Lower leg skin (tissue), 4 donors: ENCODE measurements at regions not wholly inside any gene's neighbourhood (a gene's known extent, or its start where the extent isn't known, plus 50 kb on each side); places are given as distances from the start of the nearest gene placed in this dataset.

ENCODE experiments used
- DNase-seq, 2 donors: peaks; one replicate each; pipeline ENCODE4 v3.0.0-alpha.2; 2019; ENCODE audit warnings: low spot score in 2 of 2
- H3K4me3 ChIP-seq: fragments of 200-600 bp; sonication (generic); 2 replicates; pipeline ENCODE4 v1.5.1; 2017; ENCODE audit warnings: mild to moderate bottlenecking, low read depth; ENCODE audit not compliant: poor library complexity, severe bottlenecking
- POLR2A ChIP-seq, 2 donors: fragments of 450-650 bp; IDR thresholded peaks; one replicate each; pipeline ENCODE4 v1.6.1; 2016 to 2017; ENCODE audit warnings: antibody characterized with exemption in 2 of 2, mild to moderate bottlenecking in 1 of 2, moderate library complexity in 1 of 2
- WGBS, 2 donors: methylation state at CpG; one replicate each; pipeline ENCODE4 v1.1.5; 2018; 5-methylcytosine and 5-hydroxymethylcytosine counted together
- intact Hi-C: fragments of 100-400 bp; cut with DNase I; formaldehyde crosslinking; loops from one replicate; pipeline ENCODE4 v1.15.0; 2023; ENCODE audit warnings: low total_unique reads
- TF ChIP-seq, protein P1 (sequence below), 3 donors: fragments of 450-650 bp; IDR thresholded peaks; one replicate each; pipeline ENCODE4 v1.5.1; 2016; ENCODE audit warnings: antibody characterized with exemption in 3 of 3, mild to moderate bottlenecking in 3 of 3, moderate library complexity in 2 of 3

DNA sequence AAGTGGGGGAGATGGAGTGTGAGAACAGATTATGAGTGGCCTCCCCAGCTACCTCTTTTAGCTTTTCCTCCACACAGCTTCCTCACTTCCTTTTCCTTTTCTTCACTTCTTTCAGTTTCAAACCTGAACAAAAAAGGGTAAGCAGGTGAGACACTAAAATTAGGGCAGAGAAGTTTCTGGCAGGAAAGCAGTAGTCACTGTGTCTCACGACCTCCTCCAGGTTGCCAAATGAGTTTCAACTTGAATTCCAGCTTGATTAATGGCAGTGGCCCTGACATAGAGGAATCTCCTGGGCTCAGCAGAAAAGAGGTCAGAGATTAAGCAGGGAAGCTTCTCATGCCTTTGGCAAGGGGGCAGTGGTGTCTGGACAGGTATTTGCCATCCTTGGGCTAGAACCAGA lies 63.7 kb upstream of the SPINK5 start:
- 29 to 41% methylated on average over 1 of the region's 1 CpG for WGBS, 2 donors
- no peak for DNase-seq
- intact Hi-C loops, result no loop called here
- TF ChIP-seq POLR2A (IDR thresholded peaks at IDR 0.05), result no peak
- TF ChIP-seq, protein P1, sequence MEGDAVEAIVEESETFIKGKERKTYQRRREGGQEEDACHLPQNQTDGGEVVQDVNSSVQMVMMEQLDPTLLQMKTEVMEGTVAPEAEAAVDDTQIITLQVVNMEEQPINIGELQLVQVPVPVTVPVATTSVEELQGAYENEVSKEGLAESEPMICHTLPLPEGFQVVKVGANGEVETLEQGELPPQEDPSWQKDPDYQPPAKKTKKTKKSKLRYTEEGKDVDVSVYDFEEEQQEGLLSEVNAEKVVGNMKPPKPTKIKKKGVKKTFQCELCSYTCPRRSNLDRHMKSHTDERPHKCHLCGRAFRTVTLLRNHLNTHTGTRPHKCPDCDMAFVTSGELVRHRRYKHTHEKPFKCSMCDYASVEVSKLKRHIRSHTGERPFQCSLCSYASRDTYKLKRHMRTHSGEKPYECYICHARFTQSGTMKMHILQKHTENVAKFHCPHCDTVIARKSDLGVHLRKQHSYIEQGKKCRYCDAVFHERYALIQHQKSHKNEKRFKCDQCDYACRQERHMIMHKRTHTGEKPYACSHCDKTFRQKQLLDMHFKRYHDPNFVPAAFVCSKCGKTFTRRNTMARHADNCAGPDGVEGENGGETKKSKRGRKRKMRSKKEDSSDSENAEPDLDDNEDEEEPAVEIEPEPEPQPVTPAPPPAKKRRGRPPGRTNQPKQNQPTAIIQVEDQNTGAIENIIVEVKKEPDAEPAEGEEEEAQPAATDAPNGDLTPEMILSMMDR (IDR thresholded peaks at IDR 0.05), result no peak
- H3K4me3 ChIP-seq, result no peak overlapping the region

DNA sequence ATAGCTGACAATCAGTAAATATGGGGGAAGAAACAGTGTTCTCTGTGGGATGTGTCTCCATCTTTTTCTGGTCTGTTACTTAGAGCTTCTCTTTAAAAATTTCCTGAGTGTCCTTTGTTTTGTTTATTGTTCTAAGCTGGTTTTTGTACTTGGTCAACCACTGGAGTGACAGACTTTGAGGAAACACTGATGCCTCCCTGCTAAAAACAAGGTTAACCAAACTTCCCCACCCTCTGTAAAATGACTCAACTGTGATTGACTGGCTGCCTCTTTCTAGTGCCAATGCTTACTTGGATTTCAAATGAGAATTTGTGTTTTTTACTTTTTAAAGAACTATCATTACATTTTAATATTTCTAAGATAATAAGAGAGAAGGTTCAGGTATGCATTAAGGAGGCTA lies 65.1 kb upstream of the SPINK5 start:
- H3K4me3 ChIP-seq, result no peak overlapping the region
- TF ChIP-seq, protein P1 (IDR thresholded peaks at IDR 0.05), result no peak
- no peak for TF ChIP-seq POLR2A (IDR thresholded peaks at IDR 0.05)
- intact Hi-C loops, result no loop called here
- DNase-seq, result no peak

DNA sequence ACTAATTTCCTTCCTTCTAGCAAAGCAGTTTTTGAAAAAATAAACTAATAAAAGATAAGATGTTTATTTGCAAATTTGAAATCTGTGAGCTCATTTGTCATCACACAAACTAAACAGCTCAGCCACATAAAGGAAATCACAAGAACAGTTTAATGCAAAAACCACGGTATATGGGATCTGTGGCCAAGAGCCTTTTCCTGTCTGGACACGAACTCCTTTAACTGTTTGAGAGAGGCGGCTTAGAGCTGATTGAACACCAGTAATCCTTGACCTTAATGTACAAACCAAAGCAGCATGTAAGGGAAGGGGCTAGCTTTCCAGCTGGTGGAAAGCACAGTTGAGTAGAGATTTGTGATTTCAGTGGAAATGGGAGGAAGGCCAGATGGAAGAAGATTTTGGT lies 66.3 kb upstream of the SPINK5 start:
- no peak for DNase-seq
- 34 to 40% methylated on average over 3 of the region's 3 CpGs for WGBS, 2 donors

DNA sequence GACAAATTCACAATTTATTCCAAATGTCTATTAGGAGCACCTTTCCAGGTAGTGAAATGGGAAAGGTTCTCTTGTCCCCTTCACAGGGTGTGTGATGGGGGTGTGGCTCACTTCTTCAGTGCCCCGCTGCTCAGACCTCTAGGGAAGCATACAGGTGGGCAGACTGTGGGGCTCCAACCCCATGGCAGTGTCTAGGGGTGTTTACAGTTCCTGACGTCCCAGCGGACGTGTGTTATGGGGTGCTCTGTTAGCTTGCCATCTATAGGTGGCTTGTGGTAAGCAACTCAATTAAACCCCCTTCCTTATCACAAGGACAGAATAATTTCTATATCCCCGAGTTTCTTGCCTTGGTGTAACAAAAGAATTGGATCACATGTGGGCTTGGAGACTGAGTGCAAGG lies 67.4 kb upstream of the SPINK5 start:
- no peak overlapping the region for H3K4me3 ChIP-seq
- TF ChIP-seq, protein P1 (IDR thresholded peaks at IDR 0.05), result no peak
- no peak for TF ChIP-seq POLR2A (IDR thresholded peaks at IDR 0.05)
- intact Hi-C loops, result no loop called here
- WGBS, 2 donors, result 78 to 79% methylated on average over 5 of the region's 5 CpGs
- DNase-seq, result no peak

More for the DNA sequence above, 66.3 kb upstream of the SPINK5 start:
- intact Hi-C loops, result no loop called here
- no peak overlapping the region for H3K4me3 ChIP-seq
- TF ChIP-seq POLR2A (IDR thresholded peaks at IDR 0.05), result no peak
- TF ChIP-seq, protein P1 (IDR thresholded peaks at IDR 0.05), result no peak

DNA sequence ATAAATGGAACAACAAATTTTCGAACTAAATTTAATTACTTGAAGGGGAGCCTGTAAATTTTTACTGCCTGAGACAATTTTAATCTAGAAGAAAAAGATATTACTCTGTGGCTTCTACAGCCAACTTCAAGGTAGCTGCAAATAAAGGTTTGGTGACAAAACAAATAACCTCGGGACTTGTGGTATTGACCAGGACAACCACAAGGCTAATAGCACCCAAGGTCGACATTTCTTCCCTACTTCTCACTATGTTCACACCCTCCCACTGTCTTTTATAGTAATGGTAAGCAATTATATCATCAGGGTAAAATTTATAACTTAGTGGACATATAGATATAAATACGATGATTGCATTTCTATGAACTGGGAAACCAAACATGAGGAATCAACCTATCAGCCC lies 67.9 kb upstream of the SPINK5 start:
- 78 to 80% methylated on average over 4 of the region's 4 CpGs for WGBS, 2 donors
- intact Hi-C loops, result no loop called here
- no peak for TF ChIP-seq POLR2A (IDR thresholded peaks at IDR 0.05)
- TF ChIP-seq, protein P1 (IDR thresholded peaks at IDR 0.05), result no peak
- DNase-seq, result no peak
- no peak overlapping the region for H3K4me3 ChIP-seq

DNA sequence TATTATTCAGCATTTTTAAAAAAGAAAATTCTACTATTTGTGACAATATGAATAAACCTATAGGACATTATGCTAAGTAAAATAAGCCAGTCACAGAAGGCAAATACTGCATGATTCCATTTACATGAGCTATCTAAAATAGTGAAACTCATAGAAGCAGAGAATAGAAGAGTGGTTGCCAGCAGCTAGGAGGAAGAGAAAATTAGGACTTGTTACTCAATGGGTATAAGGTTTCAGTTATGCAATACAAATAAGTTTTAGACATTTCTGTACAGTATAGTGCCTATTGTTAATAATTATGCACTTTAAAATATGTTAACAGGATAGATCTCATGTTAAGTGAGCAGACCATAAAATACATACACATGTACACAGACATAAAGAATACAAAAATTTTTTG lies 73.8 kb upstream of the SPINK5 start:
- TF ChIP-seq, protein P1 (IDR thresholded peaks at IDR 0.05), result no peak
- no peak for TF ChIP-seq POLR2A (IDR thresholded peaks at IDR 0.05)
- intact Hi-C loops, result no loop called here
- DNase-seq, result no peak
- H3K4me3 ChIP-seq, result no peak overlapping the region
